NB4 (cell line): ENCODE measurements at regions not wholly inside any gene's neighbourhood (a gene's known extent, or its start where the extent isn't known, plus 50 kb on each side); places are given as distances from the start of the nearest gene placed in this dataset.
"Not testable (repeated sequence)": the region's sequence is repeated elsewhere in the genome, so short reads cannot be mapped to it uniquely, and the experiment has no call there.

ENCODE experiments used
- DNase-seq: peaks from one replicate; pipeline ENCODE4 v3.0.0; 2010; ENCODE audit warnings: low read depth
- H3K4me3 ChIP-seq: one replicate; pipeline ENCODE4 v1.5.1; 2011; ENCODE audit warnings: mild to moderate bottlenecking, low read depth, low read length, moderate library complexity
- CTCF ChIP-seq: IDR thresholded peaks from one replicate; pipeline ENCODE4 v1.5.1; 2012; ENCODE audit warnings: low read depth, low read length
- MYC ChIP-seq: IDR thresholded peaks from 2 replicates; pipeline ENCODE4 v1.6.1; 2011; ENCODE audit warnings: low read depth, low read length
- POLR2A ChIP-seq: IDR thresholded peaks from 2 replicates; pipeline ENCODE4 v1.6.1; 2011; ENCODE audit warnings: mild to moderate bottlenecking; ENCODE audit not compliant: insufficient read length; ENCODE audit errors: extremely low read depth
- TF ChIP-seq, protein P1 (sequence below): IDR thresholded peaks from 2 replicates; pipeline ENCODE4 v1.6.1; 2011; ENCODE audit warnings: low read depth, low read length

GRCh38 chr2:234364661-234365060 lies 132.2 kb downstream of the ARL4C start:
- no peak for DNase-seq
- H3K4me3 ChIP-seq: no peak overlapping the region
- TF ChIP-seq CTCF (no peak), POLR2A (no peak), MYC (no peak)
- TF ChIP-seq, protein P1, sequence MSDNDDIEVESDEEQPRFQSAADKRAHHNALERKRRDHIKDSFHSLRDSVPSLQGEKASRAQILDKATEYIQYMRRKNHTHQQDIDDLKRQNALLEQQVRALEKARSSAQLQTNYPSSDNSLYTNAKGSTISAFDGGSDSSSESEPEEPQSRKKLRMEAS: no peak

- no peak for TF ChIP-seq MYC
- TF ChIP-seq, protein P1: no peak
- TF ChIP-seq CTCF: no peak
- TF ChIP-seq POLR2A: no peak
Measured at GRCh38 chr2:234363647-234364294, 133.1 kb downstream of the ARL4C start.

GRCh38 chr2:234363011-234363487 lies 133.8 kb downstream of the ARL4C start:
- no peak for TF ChIP-seq CTCF
- TF ChIP-seq, protein P1: no peak
- no peak for DNase-seq
- no peak overlapping the region for H3K4me3 ChIP-seq

More at GRCh38 chr2:234363647-234364294, 133.1 kb downstream of the ARL4C start:
- no peak overlapping the region for H3K4me3 ChIP-seq
- no peak for DNase-seq

GRCh38 chr2:234360313-234360975 lies 136.4 kb downstream of the ARL4C start:
- H3K4me3 ChIP-seq, DNase-seq: not testable (repeated sequence)

DNA sequence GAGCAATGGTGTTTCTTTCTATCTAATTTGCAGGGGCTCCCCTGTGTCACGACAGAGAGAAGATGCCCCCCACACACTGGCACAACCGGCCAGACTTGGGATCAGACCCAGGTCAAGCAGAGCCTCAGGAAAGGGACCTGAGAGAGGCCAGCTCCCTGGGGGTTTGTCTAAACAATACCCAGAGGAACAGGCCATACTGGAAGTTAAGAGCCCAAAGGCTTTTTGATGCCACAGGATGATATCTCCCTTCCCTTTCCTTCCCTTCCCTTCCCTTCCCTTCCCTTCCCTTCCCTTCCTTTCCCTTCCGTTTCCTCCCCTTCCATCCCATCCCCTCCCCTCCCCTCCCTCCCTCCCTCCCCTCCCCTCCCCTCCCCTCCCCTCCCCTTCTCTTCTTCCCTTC lies 139.2 kb downstream of the ARL4C start:
- no peak overlapping the region for H3K4me3 ChIP-seq
- TF ChIP-seq CTCF: no peak
- TF ChIP-seq MYC: no peak
- TF ChIP-seq, protein P1: no peak
- TF ChIP-seq POLR2A: no peak
- DNase-seq: no peak

- no peak for DNase-seq
- no peak for TF ChIP-seq MYC
- no peak for TF ChIP-seq CTCF
- H3K4me3 ChIP-seq: no peak overlapping the region
Measured at GRCh38 chr2:234355808-234356365, 141.0 kb downstream of the ARL4C start.
